Endodermal cell (in vitro differentiated cells): ENCODE measurements at regions not wholly inside any gene's neighbourhood (a gene's known extent, or its start where the extent isn't known, plus 50 kb on each side); places are given as distances from the start of the nearest gene placed in this dataset.

Experiments
- DNase-seq: peaks from one replicate; pipeline ENCODE4 v3.0.0-alpha.2; 2017
- H3K27ac ChIP-seq: 2 replicates; pipeline ENCODE4 v1.5.1; 2013; ENCODE audit warnings: mild to moderate bottlenecking, low read depth, low read length, moderate library complexity
- H3K27me3 ChIP-seq: 2 replicates; pipeline ENCODE4 v1.6.1; 2013; ENCODE audit warnings: mild to moderate bottlenecking, low read length, moderate library complexity; ENCODE audit not compliant: insufficient read depth, control insufficient read depth, poor library complexity, severe bottlenecking
- H3K36me3 ChIP-seq: 2 replicates; pipeline ENCODE4 v1.7.0; 2013; ENCODE audit warnings: mild to moderate bottlenecking, low read length, moderate library complexity; ENCODE audit not compliant: control insufficient read depth, insufficient read depth
- H3K4me1 ChIP-seq: one replicate; pipeline ENCODE4 v1.7.0; 2013; ENCODE audit warnings: low read length; ENCODE audit not compliant: control insufficient read depth, insufficient read depth
- H3K4me3 ChIP-seq: 2 replicates; pipeline ENCODE4 v1.5.1; 2013; ENCODE audit warnings: mild to moderate bottlenecking, low read length, moderate library complexity
- H3K9ac ChIP-seq: 2 replicates; pipeline ENCODE4 v1.6.1; 2013; ENCODE audit warnings: mild to moderate bottlenecking, low read length, moderate library complexity; ENCODE audit not compliant: poor library complexity, severe bottlenecking; ENCODE audit errors: extremely low read depth
- H3K9me3 ChIP-seq: 2 replicates; pipeline ENCODE4 v1.6.1; 2013; ENCODE audit warnings: mild to moderate bottlenecking, low read length, moderate library complexity; ENCODE audit not compliant: control insufficient read depth
- H3K27ac Mint-ChIP-seq: 2 replicates; pipeline ENCODE4 v1.8.0; 2020; ENCODE audit warnings: mixed read lengths
- H3K27me3 Mint-ChIP-seq: 2 replicates; pipeline ENCODE4 v1.8.0; 2021; ENCODE audit warnings: mild to moderate bottlenecking, mixed read lengths; ENCODE audit not compliant: insufficient read depth
- H3K36me3 Mint-ChIP-seq: 2 replicates; pipeline ENCODE4 v1.8.0; 2020; ENCODE audit warnings: low read depth, mixed read lengths
- H3K4me1 Mint-ChIP-seq: 2 replicates; pipeline ENCODE4 v1.8.0; 2020; ENCODE audit warnings: mixed read lengths
- H3K4me3 Mint-ChIP-seq: 2 replicates; pipeline ENCODE4 v1.8.0; 2020; ENCODE audit warnings: mild to moderate bottlenecking, moderate library complexity, mixed read lengths
- H3K9me3 Mint-ChIP-seq: 2 replicates; pipeline ENCODE4 v1.8.0; 2020; ENCODE audit warnings: mild to moderate bottlenecking, mixed read lengths
- CTCF ChIP-seq: fragments of 200-600 bp; sonication (generic); conservative IDR thresholded peaks from 2 replicates; pipeline ENCODE4 v1.5.0; 2021; ENCODE audit warnings: antibody characterized with exemption, mild to moderate bottlenecking
- WGBS, 2 experiments: methylation state at CpG; one replicate each; pipeline versions ENCODE4 v1.1.5 to v1.1.7; 2013; ENCODE audit warnings: missing lambda C conversion rate in 2 of 2, mixed read lengths in 1 of 2; ENCODE audit not compliant: insufficient coverage in 1 of 2, insufficient read length in 1 of 2; 5-methylcytosine and 5-hydroxymethylcytosine counted together

GRCh38 chr17:77618731-77619130 lies 339.8 kb upstream of the TNRC6C start:
- peak; percentile 40 for DNase-seq
- no peak for TF ChIP-seq CTCF
- H3K36me3 ChIP-seq, result no peaks in the 10 kb centered on the region
- Mint-ChIP-seq H3K27me3 (peaks cover 1% of the 10 kb centered on the region), H3K9me3 (peaks cover 9% of the 10 kb centered on the region), H3K27ac (no peak overlapping the region), H3K4me1 (peaks cover 3% of the 10 kb centered on the region), H3K36me3 (no peaks in the 10 kb centered on the region), H3K4me3 (no peak overlapping the region)
- 92 to 94% methylated on average over 11 of the region's 11 CpGs for WGBS, 2 experiments
- H3K4me1 ChIP-seq, result no peaks in the 10 kb centered on the region
- H3K9ac ChIP-seq, result no peak overlapping the region
- H3K27ac ChIP-seq, result no peak overlapping the region
- peaks cover 12% of the 10 kb centered on the region for H3K9me3 ChIP-seq
- H3K27me3 ChIP-seq, result no peaks in the 10 kb centered on the region
- no peak overlapping the region for H3K4me3 ChIP-seq

GRCh38 chr17:77619326-77619725 lies 339.2 kb upstream of the TNRC6C start:
- Mint-ChIP-seq H3K36me3 (no peaks in the 10 kb centered on the region), H3K9me3 (peaks cover 8% of the 10 kb centered on the region), H3K27ac (no peak overlapping the region), H3K4me3 (no peak overlapping the region), H3K4me1 (peaks cover 3% of the 10 kb centered on the region), H3K27me3 (no peaks in the 10 kb centered on the region)
- H3K27me3 ChIP-seq, result no peaks in the 10 kb centered on the region
- H3K27ac ChIP-seq, result no peak overlapping the region
- peaks cover 12% of the 10 kb centered on the region for H3K9me3 ChIP-seq
- no peak overlapping the region for H3K9ac ChIP-seq
- no peak for TF ChIP-seq CTCF
- H3K4me1 ChIP-seq, result no peaks in the 10 kb centered on the region
- H3K4me3 ChIP-seq, result no peak overlapping the region
- no peaks in the 10 kb centered on the region for H3K36me3 ChIP-seq
- 84 to 91% methylated on average over 3 to 4 of the region's 4 CpGs for WGBS, 2 experiments
- peak; percentile 27 for DNase-seq

- peaks cover 12% of the 10 kb centered on the region for H3K9me3 ChIP-seq
- no peak for TF ChIP-seq CTCF
- no peaks in the 10 kb centered on the region for H3K36me3 ChIP-seq
- no peak overlapping the region for H3K4me3 ChIP-seq
- peak; percentile 23 for DNase-seq
- no peaks in the 10 kb centered on the region for H3K4me1 ChIP-seq
- Mint-ChIP-seq H3K9me3 (peaks cover 8% of the 10 kb centered on the region), H3K4me3 (no peak overlapping the region), H3K4me1 (peaks cover 3% of the 10 kb centered on the region), H3K36me3 (no peaks in the 10 kb centered on the region), H3K27me3 (no peaks in the 10 kb centered on the region), H3K27ac (no peak overlapping the region)
- H3K27ac ChIP-seq, result no peak overlapping the region
- WGBS, 2 experiments, result 89 to 90% methylated on average over 3 to 5 of the region's 5 CpGs
- H3K27me3 ChIP-seq, result no peaks in the 10 kb centered on the region
- H3K9ac ChIP-seq, result no peak overlapping the region
Observed at GRCh38 chr17:77619851-77620250, 338.7 kb upstream of the TNRC6C start.
